ENCODE measurements at regions not wholly inside any gene's neighbourhood (a gene's known extent, or its start where the extent isn't known, plus 50 kb on each side); places are given as distances from the start of the nearest gene placed in this dataset.

DNA sequence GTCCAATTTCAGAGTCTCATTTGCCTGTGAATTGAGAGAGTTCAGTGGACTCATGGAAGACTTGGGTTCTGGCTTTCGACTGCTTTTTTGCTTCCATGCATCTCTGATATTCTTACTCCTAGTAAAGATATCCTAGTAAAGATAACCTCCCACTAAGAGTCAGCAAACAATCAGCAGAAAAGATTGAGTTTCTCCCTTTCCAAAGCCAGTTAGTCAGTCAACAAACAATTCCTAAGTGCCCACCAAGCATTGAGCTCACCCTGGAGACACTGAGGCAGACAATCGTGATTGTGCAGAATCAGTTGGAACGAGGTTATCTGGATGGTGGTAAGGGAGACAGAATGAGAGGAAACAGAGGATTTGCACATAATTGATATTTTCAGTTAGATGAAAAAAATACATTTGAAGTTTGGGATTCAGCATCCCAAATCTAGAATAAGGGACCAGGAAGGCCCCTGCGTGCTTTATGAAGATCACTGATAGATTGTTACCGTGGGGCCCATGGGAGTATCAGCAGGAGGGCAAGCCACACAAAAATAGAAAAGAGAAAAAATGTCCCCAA is 99.7 kb upstream of the SLC38A2 start:
- Histone ChIP-seq H3K27ac (ENCODE audit: insufficient read depth, low read length) (peak overlapping the region; percentile 86), H4K5ac (ENCODE audit: low read depth, low read length) (peak overlapping the region; percentile 98), H3K79me1 (ENCODE audit: low read depth in 1 of 2, low read length in 2 of 2) (peaks cover 19 to 34% of the 10 kb centered on the region in 2 experiments), H4K20me1 (ENCODE audit: insufficient read depth, low read length) (no peaks in the 10 kb centered on the region), H3K36me3 (ENCODE audit: control insufficient read depth, insufficient read depth, low read length) (no peaks in the 10 kb centered on the region), H3K9ac (ENCODE audit: low read depth, low read length) (no peak overlapping the region), H2AK9ac (replicated peaks; ENCODE audit: low read depth, low read length, poor library complexity) (no peak overlapping the region), H3K9me1 (ENCODE audit: insufficient read depth, low read length) (peaks cover 17% of the 10 kb centered on the region), H2BK5ac (ENCODE audit: low read depth, low read length, poor library complexity, severe bottlenecking) (peak overlapping the region; percentile 94), H3K18ac (ENCODE audit: low read depth, low read length) (peak overlapping the region; percentile 100), H3K14ac (replicated peaks; ENCODE audit: low read depth, low read length) (peak overlapping the region; percentile 90), H3K56ac (ENCODE audit: extremely low read depth, insufficient read depth, low read length) (peak overlapping the region; percentile 42; the same call in 1 of the 2 replicates), H3K27me3 (ENCODE audit: control insufficient read depth, insufficient read depth, low read length) (no peaks in the 10 kb centered on the region), H2BK120ac (ENCODE audit: low read depth, low read length) (peak overlapping the region; percentile 96), H3K4ac (ENCODE audit: low read depth, low read length) (peak overlapping the region; percentile 91), H3K23ac (ENCODE audit: low read depth, low read length) (peak overlapping the region; percentile 64), H3K4me1 (ENCODE audit: control insufficient read depth, insufficient read depth, low read length) (peaks cover 18% of the 10 kb centered on the region), H2BK15ac (ENCODE audit: low read depth, low read length) (peak overlapping the region; percentile 97), H2AFZ (replicated peaks; ENCODE audit: low read length, poor library complexity) (peak overlapping the region; percentile 9), H2AK5ac (ENCODE audit: low read depth, low read length) (peak overlapping the region; percentile 98), H3K9me3 (ENCODE audit: control insufficient read depth, insufficient read depth, low read length) (no peaks in the 10 kb centered on the region), H3K4me2 (ENCODE audit: low read depth, low read length) (no peak overlapping the region), H3K4me3 (ENCODE audit: insufficient read depth, low read depth, low read length) (no peak overlapping the region), H2BK20ac (ENCODE audit: low read depth, low read length) (peak overlapping the region; percentile 95), H4K8ac (ENCODE audit: low read depth in 2 of 2, low read length in 2 of 2) (peak overlapping the region; percentile 65 to 97; a peak in 3 of 4 replicates), H4K91ac (ENCODE audit: insufficient read depth, low read depth, low read length) (peak overlapping the region; percentile 97)
- ATAC-seq (ENCODE audit: low read depth) (no peak), DNase-seq (no peak)
- CTCF ChIA-PET = interaction anchor here (0.9 kb wide), 1 partner anchor 20 kb away, joined by 3 read pairs; no protein-coding TSS in a partner anchor
- in situ Hi-C loops (cut with MboI; ENCODE audit: low sequenced_read_pairs) (no loop called here), intact Hi-C loops (cut with micrococcal nuclease) (loop anchor here (2.0 to 5.0 kb wide), 6 partner anchors 40 to 100 kb away; partner anchors contain the start of gene SLC38A2), dilution Hi-C loops (cut with HindIII; ENCODE audit: low sequenced_read_pairs, unreplicated experiment) (no loop called here)
- POLR2A ChIA-PET (ENCODE audit: unreplicated experiment) = no interaction called here
- WGBS, 2 experiments (ENCODE audit: extremely low coverage in 2 of 2, insufficient read length in 1 of 2) = no CpG with 5 or more reads among the region's 5 CpGs
- TF ChIP-seq MXI1 (IDR thresholded peaks at IDR 0.05; ENCODE audit: borderline replicate concordance, low read depth, low read length) = no peak
- TF ChIP-seq POLR2A (IDR thresholded peaks at IDR 0.05; ENCODE audit: low read depth, low read length) = no peak
- no peak for TF ChIP-seq MAFK (IDR thresholded peaks at IDR 0.05; ENCODE audit: low read depth, low read length)
- TF ChIP-seq SMC3 (IDR thresholded peaks at IDR 0.05; ENCODE audit: low read depth, low read length) = no peak
- TF ChIP-seq RFX5 (IDR thresholded peaks at IDR 0.05; ENCODE audit: low read depth, low read length) = no peak
- TF ChIP-seq BHLHE40 (IDR thresholded peaks at IDR 0.05; ENCODE audit: low read depth, low read length) = no peak
- no peak for TF ChIP-seq RAD21 (IDR thresholded peaks at IDR 0.05; ENCODE audit: low read length)
- TF ChIP-seq CEBPB (IDR thresholded peaks at IDR 0.05; ENCODE audit: low read depth, low read length) = no peak
- TF ChIP-seq CHD1 (IDR thresholded peaks at IDR 0.05; ENCODE audit: low read depth, low read length) = no peak
- TF ChIP-seq FOS (IDR thresholded peaks at IDR 0.05; ENCODE audit: low read depth, low read length) = no peak
- TF ChIP-seq NFE2L2 (IDR thresholded peaks at IDR 0.05; ENCODE audit: low read depth, low read length) = no peak
- no peak for TF ChIP-seq RCOR1 (IDR thresholded peaks at IDR 0.05; ENCODE audit: insufficient replicate concordance, low read length)
- no TSS peak for BruUV-seq (replicated peaks)

Measured in IMR-90 (cell line).